Type B pancreatic cell (in vitro differentiated cells): ENCODE measurements at regions not wholly inside any gene's neighbourhood (a gene's known extent, or its start where the extent isn't known, plus 50 kb on each side); places are given as distances from the start of the nearest gene placed in this dataset.

ENCODE experiments used
- DNase-seq: peaks from one replicate; pipeline ENCODE4 v3.0.0; 2021; ENCODE audit warnings: mixed read lengths; ENCODE audit not compliant: unreplicated experiment; ENCODE audit errors: extremely low spot score
- H3K27ac Mint-ChIP-seq: 2 replicates; pipeline ENCODE4 v1.8.0; 2021; ENCODE audit warnings: mild to moderate bottlenecking, mixed read lengths
- H3K27me3 Mint-ChIP-seq: 2 replicates; pipeline ENCODE4 v1.8.0; 2021; ENCODE audit warnings: mixed read lengths
- H3K36me3 Mint-ChIP-seq: 2 replicates; pipeline ENCODE4 v1.8.0; 2021; ENCODE audit warnings: mixed read lengths
- H3K4me1 Mint-ChIP-seq: one replicate; pipeline ENCODE4 v1.8.0; 2021; ENCODE audit warnings: mixed read lengths; ENCODE audit not compliant: unreplicated experiment
- H3K4me3 Mint-ChIP-seq: 2 replicates; pipeline ENCODE4 v1.8.0; 2021; ENCODE audit warnings: mild to moderate bottlenecking, mixed read lengths
- H3K9me3 Mint-ChIP-seq: 2 replicates; pipeline ENCODE4 v1.8.0; 2021; ENCODE audit warnings: mixed read lengths
- CTCF ChIP-seq: fragments of 200-600 bp; sonication (generic); conservative IDR thresholded peaks from 2 replicates; pipeline ENCODE4 v1.5.0; 2021; ENCODE audit warnings: antibody characterized with exemption, mild to moderate bottlenecking

DNA sequence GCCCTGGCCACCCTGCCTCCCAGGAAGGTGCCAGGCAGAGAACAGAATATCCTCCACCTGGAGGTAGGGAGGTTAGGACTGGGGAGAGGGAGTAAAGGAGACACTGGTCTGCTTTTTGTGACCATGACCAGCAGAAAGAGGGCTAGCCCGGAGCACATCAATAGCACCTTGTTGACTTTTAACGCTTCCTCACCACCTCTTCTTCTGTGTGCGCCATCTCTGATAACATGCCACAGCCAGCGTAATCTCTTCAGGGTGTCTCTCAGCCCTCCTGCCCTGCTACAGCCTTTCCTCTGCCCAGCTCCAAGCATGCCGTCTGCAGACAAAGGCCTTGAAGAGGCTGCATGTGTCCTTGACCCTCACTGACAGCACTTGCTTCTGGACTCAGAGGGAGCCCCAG lies 50.9 kb upstream of the GJA5 start:
- no peaks in the 10 kb centered on the region for H3K9me3 Mint-ChIP-seq
- no peaks in the 10 kb centered on the region for H3K4me1 Mint-ChIP-seq
- TF ChIP-seq CTCF = no peak
- H3K27ac Mint-ChIP-seq = no peak overlapping the region
- no peak for DNase-seq
- no peak overlapping the region for H3K4me3 Mint-ChIP-seq
- no peaks in the 10 kb centered on the region for H3K36me3 Mint-ChIP-seq
- peaks cover 6% of the 10 kb centered on the region for H3K27me3 Mint-ChIP-seq

DNA sequence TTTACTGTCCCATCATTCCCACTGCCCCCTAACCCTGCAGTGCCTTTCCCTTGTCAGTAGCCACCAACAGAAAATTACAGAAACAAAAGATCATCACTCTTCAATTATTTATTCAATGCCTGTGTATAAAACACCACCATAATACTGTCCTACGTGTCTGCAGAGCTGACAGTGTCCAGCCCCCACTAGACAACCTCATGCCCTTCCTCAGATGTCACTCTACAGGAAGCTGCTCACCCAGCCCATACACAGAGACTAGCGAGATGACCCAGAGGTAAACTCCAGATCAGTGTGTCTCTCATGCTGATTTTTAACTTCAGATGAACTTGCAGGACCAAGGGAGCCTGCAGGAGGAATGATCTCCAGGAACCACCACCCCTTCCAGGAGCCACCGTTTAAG lies 51.3 kb upstream of the GJA5 start:
- Mint-ChIP-seq H3K4me3 (no peak overlapping the region), H3K27ac (no peak overlapping the region), H3K4me1 (no peaks in the 10 kb centered on the region), H3K27me3 (peaks cover 6% of the 10 kb centered on the region), H3K36me3 (no peaks in the 10 kb centered on the region), H3K9me3 (no peaks in the 10 kb centered on the region)
- DNase-seq = no peak
- no peak for TF ChIP-seq CTCF

DNA sequence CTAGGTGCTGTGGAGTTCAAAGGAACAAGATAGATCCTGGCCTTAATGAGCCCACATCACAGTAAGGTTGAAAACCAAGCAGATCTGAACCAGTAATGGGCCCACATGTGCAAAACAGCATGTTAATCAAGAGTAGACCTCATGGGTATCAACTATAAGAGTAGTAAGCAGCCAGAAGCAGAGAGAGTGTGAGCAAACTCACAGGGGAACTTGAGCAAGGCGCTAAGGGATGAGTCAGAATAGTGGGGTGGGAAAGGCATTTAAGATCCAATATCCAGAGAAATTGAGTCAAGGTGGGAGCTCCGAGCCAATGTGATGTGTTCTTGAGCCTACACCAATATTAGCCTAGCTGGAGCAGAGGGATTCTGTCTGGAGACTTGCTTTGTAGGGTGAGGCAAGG lies 52.4 kb upstream of the GJA5 start:
- H3K4me3 Mint-ChIP-seq = no peak overlapping the region
- no peaks in the 10 kb centered on the region for H3K4me1 Mint-ChIP-seq
- no peak overlapping the region for H3K27ac Mint-ChIP-seq
- H3K36me3 Mint-ChIP-seq = no peaks in the 10 kb centered on the region
- peaks cover 6% of the 10 kb centered on the region for H3K27me3 Mint-ChIP-seq
- H3K9me3 Mint-ChIP-seq = no peaks in the 10 kb centered on the region
- no peak for TF ChIP-seq CTCF
- no peak for DNase-seq

DNA sequence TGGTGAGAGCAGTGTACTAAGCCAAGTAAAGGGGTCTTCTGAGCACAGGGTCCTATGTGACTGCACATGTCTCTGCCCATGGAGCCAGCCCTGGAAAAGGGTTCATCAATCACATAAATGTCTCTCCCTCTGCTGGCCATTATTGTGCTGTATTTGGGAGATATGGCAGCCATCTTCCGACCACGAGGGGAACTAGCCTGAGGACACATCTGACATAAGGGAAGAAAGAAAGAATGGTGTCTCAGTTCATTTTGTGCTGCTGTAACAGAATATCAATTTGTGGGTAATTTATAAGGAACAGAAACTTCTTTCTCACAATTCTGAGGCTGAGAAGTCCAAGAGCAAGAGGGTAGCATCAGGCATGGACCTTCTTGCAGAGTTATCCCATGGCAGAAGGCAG lies 55.1 kb upstream of the GJA5 start:
- Mint-ChIP-seq H3K4me1 (no peaks in the 10 kb centered on the region), H3K4me3 (no peak overlapping the region), H3K27me3 (peaks cover 6% of the 10 kb centered on the region), H3K36me3 (no peaks in the 10 kb centered on the region), H3K27ac (no peak overlapping the region), H3K9me3 (no peaks in the 10 kb centered on the region)
- DNase-seq = no peak
- no peak for TF ChIP-seq CTCF

GRCh38 chr1:147820761-147821297 lies 60.4 kb upstream of the GJA5 start:
- no peak for DNase-seq
- H3K27me3 Mint-ChIP-seq = peaks cover 3% of the 10 kb centered on the region
- no peaks in the 10 kb centered on the region for H3K4me1 Mint-ChIP-seq
- no peak overlapping the region for H3K27ac Mint-ChIP-seq
- no peaks in the 10 kb centered on the region for H3K36me3 Mint-ChIP-seq
- H3K4me3 Mint-ChIP-seq = no peak overlapping the region
- TF ChIP-seq CTCF = no peak
- H3K9me3 Mint-ChIP-seq = no peaks in the 10 kb centered on the region

GRCh38 chr1:147821883-147822282 lies 61.5 kb upstream of the GJA5 start:
- no peaks in the 10 kb centered on the region for H3K9me3 Mint-ChIP-seq
- no peak overlapping the region for H3K4me3 Mint-ChIP-seq
- no peak overlapping the region for H3K27ac Mint-ChIP-seq
- TF ChIP-seq CTCF = no peak
- no peaks in the 10 kb centered on the region for H3K27me3 Mint-ChIP-seq
- H3K36me3 Mint-ChIP-seq = no peaks in the 10 kb centered on the region
- no peaks in the 10 kb centered on the region for H3K4me1 Mint-ChIP-seq
- DNase-seq = no peak
